Mesothelial cell of epicardium (in vitro differentiated cells): ENCODE measurements at regions not wholly inside any gene's neighbourhood (a gene's known extent, or its start where the extent isn't known, plus 50 kb on each side); places are given as distances from the start of the nearest gene placed in this dataset.

ENCODE experiments used
- DNase-seq, 2 experiments: peaks; one replicate each; pipeline ENCODE4 v3.0.0; 2021; ENCODE audit warnings: low spot score in 2 of 2; ENCODE audit not compliant: unreplicated experiment in 2 of 2
- H3K27ac Mint-ChIP-seq: 2 replicates; pipeline ENCODE4 v1.8.0; 2021; ENCODE audit warnings: mixed read lengths
- H3K27me3 Mint-ChIP-seq: 2 replicates; pipeline ENCODE4 v1.8.0; 2021; ENCODE audit warnings: low read depth, mixed read lengths
- H3K36me3 Mint-ChIP-seq: 2 replicates; pipeline ENCODE4 v1.8.0; 2021; ENCODE audit warnings: mixed read lengths
- H3K4me1 Mint-ChIP-seq: 2 replicates; pipeline ENCODE4 v1.8.0; 2021; ENCODE audit warnings: mixed read lengths
- H3K4me3 Mint-ChIP-seq: 2 replicates; pipeline ENCODE4 v1.8.0; 2021; ENCODE audit warnings: mild to moderate bottlenecking, moderate library complexity, mixed read lengths
- H3K9me3 Mint-ChIP-seq: 2 replicates; pipeline ENCODE4 v1.8.0; 2021; ENCODE audit warnings: mixed read lengths
- CTCF ChIP-seq: fragments of 200-600 bp; sonication (generic); IDR thresholded peaks from one replicate; pipeline ENCODE4 v1.5.0; 2021; ENCODE audit warnings: antibody characterized with exemption; ENCODE audit not compliant: unreplicated experiment

- no peak for TF ChIP-seq CTCF
- Mint-ChIP-seq H3K4me3 (no peak overlapping the region), H3K27ac (no peak overlapping the region), H3K4me1 (no peaks in the 10 kb centered on the region), H3K27me3 (peaks cover 3% of the 10 kb centered on the region), H3K36me3 (no peaks in the 10 kb centered on the region), H3K9me3 (no peaks in the 10 kb centered on the region)
- no peak for DNase-seq
These were observed 79.7 kb downstream of the AIPL1 start for GRCh38 chr17:6355196-6355595.

GRCh38 chr17:6352801-6353560 lies 81.9 kb downstream of the AIPL1 start:
- no peak for TF ChIP-seq CTCF
- DNase-seq, result no peak
- no peak overlapping the region for H3K4me3 Mint-ChIP-seq

GRCh38 chr17:6352016-6352415 lies 82.9 kb downstream of the AIPL1 start:
- Mint-ChIP-seq H3K27ac (no peak overlapping the region), H3K9me3 (no peaks in the 10 kb centered on the region), H3K4me3 (no peak overlapping the region), H3K4me1 (no peaks in the 10 kb centered on the region), H3K36me3 (no peaks in the 10 kb centered on the region), H3K27me3 (peaks cover 7% of the 10 kb centered on the region)
- TF ChIP-seq CTCF, result no peak
- no peak for DNase-seq

More at GRCh38 chr17:6352801-6353560, 81.9 kb downstream of the AIPL1 start:
- H3K4me1 Mint-ChIP-seq, result no peaks in the 10 kb centered on the region
- no peak overlapping the region for H3K27ac Mint-ChIP-seq
- no peaks in the 10 kb centered on the region for H3K36me3 Mint-ChIP-seq
- H3K27me3 Mint-ChIP-seq, result peaks cover 2% of the 10 kb centered on the region
- no peaks in the 10 kb centered on the region for H3K9me3 Mint-ChIP-seq

- Mint-ChIP-seq H3K9me3 (no peaks in the 10 kb centered on the region), H3K27ac (no peak overlapping the region)
These were observed 84.1 kb downstream of the AIPL1 start for GRCh38 chr17:6350806-6351205.

GRCh38 chr17:6348891-6349290 lies 86.0 kb downstream of the AIPL1 start:
- Mint-ChIP-seq H3K4me1 (no peaks in the 10 kb centered on the region), H3K27me3 (peaks cover 22% of the 10 kb centered on the region)
- no peak for DNase-seq

More at GRCh38 chr17:6350806-6351205, 84.1 kb downstream of the AIPL1 start:
- TF ChIP-seq CTCF, result no peak
- no peaks in the 10 kb centered on the region for H3K36me3 Mint-ChIP-seq
- DNase-seq, result no peak
- no peak overlapping the region for H3K4me3 Mint-ChIP-seq
- H3K27me3 Mint-ChIP-seq, result peaks cover 16% of the 10 kb centered on the region
- no peaks in the 10 kb centered on the region for H3K4me1 Mint-ChIP-seq

More at GRCh38 chr17:6348891-6349290, 86.0 kb downstream of the AIPL1 start:
- Mint-ChIP-seq H3K27ac (no peak overlapping the region), H3K4me3 (no peak overlapping the region), H3K36me3 (no peaks in the 10 kb centered on the region), H3K9me3 (no peaks in the 10 kb centered on the region)
- TF ChIP-seq CTCF, result no peak
